Omental fat pad (tissue), 3 donors: ENCODE measurements at regions not wholly inside any gene's neighbourhood (a gene's known extent, or its start where the extent isn't known, plus 50 kb on each side); places are given as distances from the start of the nearest gene placed in this dataset. TPM values are rescaled to one million over a fixed set of nuclear protein-coding genes. Genes with fewer than 3 reads are reported as not detected.

Experiments used
- ATAC-seq: fragments of 150-250 bp; one replicate; pipeline ENCODE4 v1.9.1; 2016; ENCODE audit warnings: mild to moderate bottlenecking, moderate library complexity; ENCODE audit not compliant: low FRiP score
- DNase-seq: peaks from one replicate; pipeline ENCODE4 v3.0.0-alpha.2; 2019; ENCODE audit warnings: low spot score
- small RNA-seq: library from RNA; depleted of rRNA; stranded (forward); fragments of <200 nt; gene quantifications from one replicate; pipeline ENCODE3, GENCODE V24; 2016
- TF ChIP-seq, protein P1 (sequence below), 3 donors: fragments of 450-650 bp; IDR thresholded peaks; one replicate each; pipeline ENCODE4 v1.5.1; 2016 to 2017; ENCODE audit warnings: antibody characterized with exemption in 3 of 3, mild to moderate bottlenecking in 3 of 3, moderate library complexity in 2 of 3

DNA sequence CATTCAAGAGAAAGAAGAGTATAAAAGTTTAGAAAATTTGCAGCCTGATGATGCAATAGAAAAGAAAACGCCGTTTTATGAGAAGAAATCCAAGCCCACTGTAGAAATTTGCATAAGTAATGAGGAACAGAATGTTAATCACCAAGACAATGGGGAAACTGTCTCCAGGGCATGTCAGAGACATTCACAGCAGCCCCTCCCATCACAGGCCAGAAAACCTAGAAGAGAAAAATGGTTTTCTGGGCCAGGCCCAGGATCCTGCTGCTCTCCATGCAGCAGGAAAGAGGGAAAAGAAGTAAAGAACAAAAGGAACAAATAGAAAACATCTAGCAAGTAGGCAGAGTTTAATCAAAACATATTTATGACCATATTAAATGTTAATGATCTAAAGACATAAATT lies 119.0 kb downstream of the ANKRD50 start:
- ATAC-seq (no peak), DNase-seq (no peak)
- TF ChIP-seq, protein P1, sequence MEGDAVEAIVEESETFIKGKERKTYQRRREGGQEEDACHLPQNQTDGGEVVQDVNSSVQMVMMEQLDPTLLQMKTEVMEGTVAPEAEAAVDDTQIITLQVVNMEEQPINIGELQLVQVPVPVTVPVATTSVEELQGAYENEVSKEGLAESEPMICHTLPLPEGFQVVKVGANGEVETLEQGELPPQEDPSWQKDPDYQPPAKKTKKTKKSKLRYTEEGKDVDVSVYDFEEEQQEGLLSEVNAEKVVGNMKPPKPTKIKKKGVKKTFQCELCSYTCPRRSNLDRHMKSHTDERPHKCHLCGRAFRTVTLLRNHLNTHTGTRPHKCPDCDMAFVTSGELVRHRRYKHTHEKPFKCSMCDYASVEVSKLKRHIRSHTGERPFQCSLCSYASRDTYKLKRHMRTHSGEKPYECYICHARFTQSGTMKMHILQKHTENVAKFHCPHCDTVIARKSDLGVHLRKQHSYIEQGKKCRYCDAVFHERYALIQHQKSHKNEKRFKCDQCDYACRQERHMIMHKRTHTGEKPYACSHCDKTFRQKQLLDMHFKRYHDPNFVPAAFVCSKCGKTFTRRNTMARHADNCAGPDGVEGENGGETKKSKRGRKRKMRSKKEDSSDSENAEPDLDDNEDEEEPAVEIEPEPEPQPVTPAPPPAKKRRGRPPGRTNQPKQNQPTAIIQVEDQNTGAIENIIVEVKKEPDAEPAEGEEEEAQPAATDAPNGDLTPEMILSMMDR (IDR thresholded peaks at IDR 0.05): no peak

DNA sequence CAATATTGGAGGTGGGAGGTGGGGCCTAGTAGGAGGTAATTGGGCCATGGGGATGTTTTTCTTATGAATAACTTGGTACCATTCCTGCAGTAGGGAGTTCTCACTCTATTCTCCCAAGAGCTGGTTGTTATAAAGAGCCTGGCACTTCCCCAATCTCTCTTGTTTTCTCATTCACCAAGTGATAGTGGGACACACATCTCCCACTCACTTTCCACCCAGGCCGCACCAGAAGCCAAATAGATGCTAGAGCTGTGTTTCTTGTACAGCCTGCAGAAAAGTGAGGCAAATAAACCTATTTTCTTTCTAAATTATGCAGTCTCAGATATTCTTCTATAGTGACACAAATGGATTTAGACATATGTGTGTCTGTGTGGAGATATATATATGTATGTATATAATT lies 117.6 kb downstream of the ANKRD50 start:
- no peak for ATAC-seq

DNA sequence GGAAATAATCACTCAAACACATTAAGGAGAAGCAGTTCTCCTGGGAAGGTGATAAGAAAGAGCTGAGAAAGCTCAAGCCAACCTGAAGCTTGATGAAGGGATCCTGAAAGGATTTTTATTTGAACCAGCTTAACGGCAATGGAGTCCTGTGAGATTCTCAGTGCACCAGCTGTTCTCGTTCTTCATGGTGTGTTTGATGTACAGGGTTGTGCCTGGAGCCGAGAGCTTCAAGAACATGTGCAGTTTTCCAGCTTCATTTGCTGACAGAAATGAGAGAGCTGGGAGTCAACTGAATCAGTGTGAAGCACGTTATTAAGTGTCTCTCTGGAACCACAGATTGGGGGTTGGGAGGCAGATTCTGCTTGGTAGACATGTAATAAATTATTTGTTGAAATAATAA lies 115.7 kb downstream of the ANKRD50 start:
- TF ChIP-seq, protein P1 (IDR thresholded peaks at IDR 0.05): no peak
- ATAC-seq: no peak

More for the DNA sequence above, 117.6 kb downstream of the ANKRD50 start:
- TF ChIP-seq, protein P1 (IDR thresholded peaks at IDR 0.05): no peak
- no peak for DNase-seq

DNA sequence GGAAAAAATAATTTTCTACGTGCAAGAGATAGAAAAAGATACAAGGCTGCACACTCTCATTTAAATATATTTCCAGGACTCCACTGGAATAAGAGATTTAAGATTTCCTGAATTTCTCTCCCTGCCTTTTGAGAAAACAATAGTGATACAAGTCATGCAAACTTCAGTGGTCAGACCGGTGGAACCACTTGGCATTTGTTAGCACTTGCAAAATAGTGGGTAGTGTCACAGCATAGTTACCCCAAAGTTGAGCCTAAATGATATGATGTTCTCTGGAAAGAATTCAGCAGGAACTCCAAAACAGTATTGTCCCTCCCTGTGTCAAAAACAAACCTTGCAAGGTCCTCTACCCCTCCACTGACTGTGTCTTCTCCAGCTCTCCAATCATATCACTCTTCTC lies 102.3 kb downstream of the ANKRD50 start:
- ATAC-seq (no peak), DNase-seq (no peak)
- TF ChIP-seq, protein P1 (IDR thresholded peaks at IDR 0.05): no peak

More for the DNA sequence above, 115.7 kb downstream of the ANKRD50 start:
- no peak for DNase-seq

Small RNA genes in the stretch of these regions (small RNA-seq; reads per million reads assigned to genes)
- not detected for gene AC093767.1
